HepG2 (cell line): ENCODE measurements at regions not wholly inside any gene's neighbourhood (a gene's known extent, or its start where the extent isn't known, plus 50 kb on each side); places are given as distances from the start of the nearest gene placed in this dataset.

ENCODE experiments used
- CC2D1A ChIP-seq: sonication (generic); formaldehyde crosslinking; IDR thresholded peaks from 2 replicates; pipeline ENCODE4 v1.8.1; 2023; ENCODE audit warnings: mild to moderate bottlenecking, missing genetic modification reagents
- CCAR2 ChIP-seq: fragments of 200-400 bp; formaldehyde crosslinking; optimal IDR thresholded peaks from 2 replicates; pipeline ENCODE3; 2018; ENCODE audit warnings: low read depth, mild to moderate bottlenecking, low read length, moderate library complexity
- EP300 ChIP-seq, 3 experiments: sonication (generic) in 1 of 3; formaldehyde crosslinking in 1 of 3; IDR thresholded peaks; 2 replicates each; pipeline versions ENCODE4 v1.5.1 to v1.6.1; 2011 to 2020; ENCODE audit warnings: low read depth in 2 of 3, low read length in 2 of 3, borderline replicate concordance in 1 of 3, improper control_type of control experiment in 1 of 3, mild to moderate bottlenecking in 1 of 3, missing genetic modification reagents in 1 of 3, moderate library complexity in 1 of 3
- FOXJ3 ChIP-seq: sonication (generic); formaldehyde crosslinking; IDR thresholded peaks from 2 replicates; pipeline ENCODE4 v1.4.0; 2020; ENCODE audit warnings: missing genetic modification reagents, mild to moderate bottlenecking, borderline replicate concordance
- PAXIP1 ChIP-seq: sonication (generic); formaldehyde crosslinking; conservative IDR thresholded peaks from 2 replicates; pipeline ENCODE4 v1.4.0; 2020; ENCODE audit warnings: mild to moderate bottlenecking, missing genetic modification reagents, moderate library complexity
- PITX1 ChIP-seq: sonication (generic); formaldehyde crosslinking; IDR thresholded peaks from 2 replicates; pipeline ENCODE4 v1.5.1; 2020; ENCODE audit warnings: mild to moderate bottlenecking, missing genetic modification reagents
- SOX5 ChIP-seq: IDR thresholded peaks from 2 replicates; pipeline ENCODE4 v1.6.1; 2016; ENCODE audit warnings: borderline replicate concordance
- SSRP1 ChIP-seq: IDR thresholded peaks from 2 replicates; pipeline ENCODE4 v1.6.1; 2016; ENCODE audit warnings: control low read depth
- TBX3 ChIP-seq: fragments of 450-650 bp; IDR thresholded peaks from 2 replicates; pipeline ENCODE4 v1.6.1; 2017; ENCODE audit warnings: antibody characterized with exemption, mild to moderate bottlenecking, inconsistent platforms, borderline replicate concordance
- THAP7 ChIP-seq: sonication (generic); formaldehyde crosslinking; IDR thresholded peaks from 2 replicates; pipeline ENCODE4 v1.8.1; 2023; ENCODE audit warnings: mild to moderate bottlenecking, missing genetic modification reagents
- ZNF264 ChIP-seq: sonication (generic); formaldehyde crosslinking; IDR thresholded peaks from 2 replicates; pipeline ENCODE4 v1.4.0; 2020; ENCODE audit warnings: missing genetic modification reagents
- ZNF318 ChIP-seq: sonication (generic); formaldehyde crosslinking; IDR thresholded peaks from 2 replicates; pipeline ENCODE4 v1.4.0; 2020; ENCODE audit warnings: mild to moderate bottlenecking, missing genetic modification reagents
- ZNF800 ChIP-seq: sonication (generic); formaldehyde crosslinking; IDR thresholded peaks from 2 replicates; pipeline ENCODE4 v1.4.0; 2020; ENCODE audit warnings: missing genetic modification reagents

DNA sequence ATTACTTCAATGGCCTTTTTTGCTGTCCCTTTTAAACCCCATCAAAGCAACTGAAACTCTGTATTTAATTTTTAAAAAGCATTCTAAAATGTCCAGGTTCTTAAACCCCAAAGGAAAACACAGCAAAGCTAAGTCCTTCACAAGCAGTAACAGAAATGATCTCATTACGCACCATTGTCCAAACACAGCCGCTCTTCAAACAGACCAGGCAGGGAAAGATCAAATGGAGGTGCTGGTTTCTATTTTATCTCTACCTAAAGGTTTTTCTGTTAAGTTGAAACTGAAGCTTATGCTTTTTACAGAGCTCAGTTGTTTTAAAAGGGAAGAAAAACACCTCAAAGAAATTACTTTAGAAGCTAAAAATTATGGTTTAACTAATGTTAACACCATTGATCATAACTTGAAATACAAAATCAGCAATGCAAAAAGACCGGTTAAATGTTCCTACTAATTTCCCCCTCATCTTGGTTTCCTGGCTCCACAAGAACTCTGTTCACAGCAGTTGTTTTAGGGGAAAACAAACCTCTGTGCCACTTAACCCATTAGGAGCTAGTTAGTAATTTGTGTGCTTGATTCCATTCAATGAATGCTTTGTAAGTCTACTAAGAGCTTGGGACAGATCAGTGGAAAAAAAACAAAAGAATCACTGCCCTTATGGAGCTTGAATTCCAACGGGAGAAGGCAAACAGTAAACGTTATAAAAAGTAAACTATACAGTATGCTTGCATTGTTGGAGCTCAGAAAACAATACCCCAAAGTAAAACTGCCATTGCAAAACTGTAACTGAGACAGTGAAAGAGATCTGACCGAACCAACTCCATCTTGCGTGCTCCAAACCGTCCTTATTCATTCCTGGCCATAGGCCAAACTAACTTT, 87.4 kb downstream of the CD24 start (continued):
- TF ChIP-seq PAXIP1 (CRISPR knock-in tag) (peak; percentile 84), ZNF318 (no peak), SSRP1 (CRISPR knock-in tag) (no peak), ZNF800 (CRISPR knock-in tag) (0 out of 2 replicates have a peak, but pooled peaks have one; percentile 38), FOXJ3 (peak; percentile 47; the same call in 1 of the 2 replicates), EP300 (IDR thresholded peaks at IDR 0.05; ENCODE audit: low read depth in 2 of 2, low read length in 2 of 2) (peak in 1 of 2 experiments; percentile 54; a peak in 2 of 4 replicates), EP300 (CRISPR knock-in tag; IDR thresholded peaks at IDR 0.05; ENCODE audit: borderline replicate concordance) (no peak), THAP7 (CRISPR knock-in tag) (no peak), CCAR2 (no peak), CC2D1A (CRISPR knock-in tag) (no peak), ZNF264 (CRISPR knock-in tag) (0 out of 2 replicates have a peak, but pooled peaks have one; percentile 25), TBX3 (no peak), SOX5 (CRISPR knock-in tag) (peak; percentile 96), PITX1 (CRISPR knock-in tag) (no peak)
